ENCODE measurements at regions not wholly inside any gene's neighbourhood (a gene's known extent, or its start where the extent isn't known, plus 50 kb on each side); places are given as distances from the start of the nearest gene placed in this dataset.

GRCh38 chr1:199875337-199875736, 152.2 kb upstream of the NR5A2 start:
- no peaks in the 10 kb centered on the region for H3K9me2 ChIP-seq (ENCODE audit: insufficient read depth, low read length)
- H3K9ac ChIP-seq (ENCODE audit: low read length) = no peak overlapping the region
- peaks cover 3% of the 10 kb centered on the region for H3K9me3 ChIP-seq (ENCODE audit: low read length)
- no peaks in the 10 kb centered on the region for H3K79me2 ChIP-seq (replicated peaks; ENCODE audit: insufficient read depth, low read length)
- H3K27me3 ChIP-seq (ENCODE audit: insufficient read depth, low read depth, low read length) = no peaks in the 10 kb centered on the region
- no peaks in the 10 kb centered on the region for H4K20me1 ChIP-seq (ENCODE audit: insufficient read depth)
- H3K4me3 ChIP-seq (ENCODE audit: low read length) = no peak overlapping the region
- no peak overlapping the region for H3K4me2 ChIP-seq (ENCODE audit: low read length)
- H3K36me3 ChIP-seq (ENCODE audit: insufficient read depth, low read length) = no peaks in the 10 kb centered on the region
- no peak overlapping the region for H3K27ac ChIP-seq (ENCODE audit: low read length)
- TF ChIP-seq CTCF (IDR thresholded peaks at IDR 0.05; ENCODE audit: poor library complexity, severe bottlenecking) (no peak), SMC3 (conservative IDR thresholded peaks at IDR 0.05; ENCODE audit: poor library complexity) (no peak), EZH2 (IDR thresholded peaks at IDR 0.05; ENCODE audit: borderline replicate concordance, insufficient read depth, low read length, poor library complexity, severe bottlenecking) (no peak)
- no peaks in the 10 kb centered on the region for H3F3A ChIP-seq (ENCODE audit: insufficient read depth, low read length, poor library complexity, severe bottlenecking)
- no peak overlapping the region for H2AFZ ChIP-seq (ENCODE audit: low read depth, low read length)

GRCh38 chr1:199875856-199876255, 151.7 kb upstream of the NR5A2 start:
- Histone ChIP-seq H3K4me2 (ENCODE audit: low read length) (no peak overlapping the region), H3K36me3 (ENCODE audit: insufficient read depth, low read length) (no peaks in the 10 kb centered on the region), H3F3A (ENCODE audit: insufficient read depth, low read length, poor library complexity, severe bottlenecking) (no peaks in the 10 kb centered on the region), H3K79me2 (replicated peaks; ENCODE audit: insufficient read depth, low read length) (no peaks in the 10 kb centered on the region), H3K9me2 (ENCODE audit: insufficient read depth, low read length) (no peaks in the 10 kb centered on the region), H3K27ac (ENCODE audit: low read length) (no peak overlapping the region), H3K9me3 (ENCODE audit: low read length) (peaks cover 3% of the 10 kb centered on the region), H3K9ac (ENCODE audit: low read length) (no peak overlapping the region), H4K20me1 (ENCODE audit: insufficient read depth) (no peaks in the 10 kb centered on the region), H2AFZ (ENCODE audit: low read depth, low read length) (no peak overlapping the region), H3K27me3 (ENCODE audit: insufficient read depth, low read depth, low read length) (no peaks in the 10 kb centered on the region), H3K4me3 (ENCODE audit: low read length) (no peak overlapping the region)
- TF ChIP-seq SMC3 (conservative IDR thresholded peaks at IDR 0.05; ENCODE audit: poor library complexity) (no peak), TAF1 (IDR thresholded peaks at IDR 0.05; ENCODE audit: low read depth) (no peak), REST (IDR thresholded peaks at IDR 0.05; ENCODE audit: borderline replicate concordance) (no peak), RAD21 (conservative IDR thresholded peaks at IDR 0.05) (no peak), MXI1 (conservative IDR thresholded peaks at IDR 0.05; ENCODE audit: poor library complexity, severe bottlenecking) (no peak), EP300 (conservative IDR thresholded peaks at IDR 0.05; ENCODE audit: poor library complexity, severe bottlenecking) (no peak), POLR2AphosphoS5 (IDR thresholded peaks at IDR 0.05) (no peak), CTCF (IDR thresholded peaks at IDR 0.05; ENCODE audit: poor library complexity, severe bottlenecking) (no peak), EZH2 (IDR thresholded peaks at IDR 0.05; ENCODE audit: borderline replicate concordance, insufficient read depth, low read length, poor library complexity, severe bottlenecking) (no peak)

Measured in neural cell (in vitro differentiated cells).